Neural crest cell (in vitro differentiated cells): ENCODE measurements at regions not wholly inside any gene's neighbourhood (a gene's known extent, or its start where the extent isn't known, plus 50 kb on each side); places are given as distances from the start of the nearest gene placed in this dataset.

Source experiments
- DNase-seq: peaks from one replicate; pipeline ENCODE4 v3.0.0; 2021; ENCODE audit warnings: low read depth, mixed read lengths, low spot score
- H3K27ac Mint-ChIP-seq: one replicate; pipeline ENCODE4 v1.8.0; 2021; ENCODE audit warnings: mild to moderate bottlenecking, mixed read lengths; ENCODE audit not compliant: unreplicated experiment
- H3K27me3 Mint-ChIP-seq: 2 replicates; pipeline ENCODE4 v1.8.0; 2021; ENCODE audit warnings: low read depth, mild to moderate bottlenecking, mixed read lengths
- H3K36me3 Mint-ChIP-seq: 2 replicates; pipeline ENCODE4 v1.8.0; 2021; ENCODE audit warnings: low read depth, mild to moderate bottlenecking, mixed read lengths
- H3K4me1 Mint-ChIP-seq: 2 replicates; pipeline ENCODE4 v1.8.0; 2021; ENCODE audit warnings: mixed read lengths
- H3K4me3 Mint-ChIP-seq: one replicate; pipeline ENCODE4 v1.8.0; 2021; ENCODE audit warnings: mild to moderate bottlenecking, mixed read lengths
- H3K9me3 Mint-ChIP-seq: 2 replicates; pipeline ENCODE4 v1.8.0; 2021; ENCODE audit warnings: mixed read lengths
- TF ChIP-seq, protein P1 (sequence below): fragments of 200-600 bp; sonication (generic); conservative IDR thresholded peaks from 2 replicates; pipeline ENCODE4 v1.5.0; 2021; ENCODE audit warnings: antibody characterized with exemption, mild to moderate bottlenecking

DNA sequence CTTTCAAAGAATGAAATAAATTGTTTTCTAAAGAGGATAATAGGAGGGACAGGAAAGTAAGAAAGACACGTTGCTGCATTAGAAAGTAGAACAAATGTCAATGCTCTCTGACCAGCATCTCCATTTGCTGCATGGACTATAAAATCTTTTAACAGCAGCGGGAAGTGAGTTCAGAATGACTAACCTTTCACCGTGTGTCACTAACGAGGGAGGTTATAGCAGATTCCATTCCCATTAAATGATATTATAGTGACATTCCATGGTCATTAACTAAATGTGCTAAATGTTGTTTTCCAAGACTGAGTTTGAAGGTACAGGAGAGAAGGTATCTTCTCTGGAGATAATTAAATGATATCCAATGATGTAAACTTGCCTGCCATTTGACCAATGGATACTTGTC lies 127.1 kb upstream of the HS3ST3A1 start:
- peaks cover 3% of the 10 kb centered on the region for H3K36me3 Mint-ChIP-seq
- H3K4me3 Mint-ChIP-seq, result no peak overlapping the region
- H3K27ac Mint-ChIP-seq, result no peak overlapping the region
- no peaks in the 10 kb centered on the region for H3K4me1 Mint-ChIP-seq
- H3K9me3 Mint-ChIP-seq, result peaks cover 8% of the 10 kb centered on the region
- no peaks in the 10 kb centered on the region for H3K27me3 Mint-ChIP-seq
- no peak for DNase-seq
- TF ChIP-seq, protein P1, sequence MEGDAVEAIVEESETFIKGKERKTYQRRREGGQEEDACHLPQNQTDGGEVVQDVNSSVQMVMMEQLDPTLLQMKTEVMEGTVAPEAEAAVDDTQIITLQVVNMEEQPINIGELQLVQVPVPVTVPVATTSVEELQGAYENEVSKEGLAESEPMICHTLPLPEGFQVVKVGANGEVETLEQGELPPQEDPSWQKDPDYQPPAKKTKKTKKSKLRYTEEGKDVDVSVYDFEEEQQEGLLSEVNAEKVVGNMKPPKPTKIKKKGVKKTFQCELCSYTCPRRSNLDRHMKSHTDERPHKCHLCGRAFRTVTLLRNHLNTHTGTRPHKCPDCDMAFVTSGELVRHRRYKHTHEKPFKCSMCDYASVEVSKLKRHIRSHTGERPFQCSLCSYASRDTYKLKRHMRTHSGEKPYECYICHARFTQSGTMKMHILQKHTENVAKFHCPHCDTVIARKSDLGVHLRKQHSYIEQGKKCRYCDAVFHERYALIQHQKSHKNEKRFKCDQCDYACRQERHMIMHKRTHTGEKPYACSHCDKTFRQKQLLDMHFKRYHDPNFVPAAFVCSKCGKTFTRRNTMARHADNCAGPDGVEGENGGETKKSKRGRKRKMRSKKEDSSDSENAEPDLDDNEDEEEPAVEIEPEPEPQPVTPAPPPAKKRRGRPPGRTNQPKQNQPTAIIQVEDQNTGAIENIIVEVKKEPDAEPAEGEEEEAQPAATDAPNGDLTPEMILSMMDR, result no peak

DNA sequence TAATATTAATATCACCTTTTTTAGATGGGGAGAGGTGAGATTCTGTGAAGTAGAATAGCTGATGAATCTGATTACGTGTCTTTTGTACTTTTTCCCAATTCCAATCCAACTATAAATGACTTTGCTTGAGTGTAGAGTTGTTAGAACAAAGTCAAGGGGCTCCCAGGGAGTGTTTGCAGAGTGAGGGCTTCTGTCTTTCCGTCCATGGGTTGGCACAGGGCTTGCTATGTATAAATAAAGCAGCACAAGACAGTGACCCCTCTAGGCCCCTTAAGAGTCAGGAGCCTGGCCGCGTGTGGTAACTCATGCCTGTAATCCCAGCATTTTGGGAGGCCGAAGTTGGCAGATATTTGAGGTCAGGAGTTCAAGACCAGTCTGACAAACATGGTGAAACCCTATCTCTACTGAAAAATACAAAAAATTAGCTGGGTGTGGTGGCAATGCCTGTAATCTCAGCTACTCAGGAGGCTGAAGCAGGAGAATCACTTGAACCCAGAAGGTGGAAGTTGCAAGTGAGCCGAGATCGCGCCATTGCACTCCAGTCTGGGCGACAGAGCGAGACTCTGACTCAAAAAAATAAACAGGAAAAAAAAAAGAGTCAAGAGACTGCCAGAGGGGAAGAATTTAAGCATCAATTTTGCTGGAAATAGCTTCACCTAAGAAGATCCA lies 127.9 kb upstream of the HS3ST3A1 start:
- peaks cover 3% of the 10 kb centered on the region for H3K36me3 Mint-ChIP-seq
- no peak overlapping the region for H3K4me3 Mint-ChIP-seq
- no peak overlapping the region for H3K27ac Mint-ChIP-seq
- no peaks in the 10 kb centered on the region for H3K4me1 Mint-ChIP-seq
- H3K27me3 Mint-ChIP-seq, result no peaks in the 10 kb centered on the region
- no peak for DNase-seq
- TF ChIP-seq, protein P1, result no peak
- H3K9me3 Mint-ChIP-seq, result peaks cover 8% of the 10 kb centered on the region

DNA sequence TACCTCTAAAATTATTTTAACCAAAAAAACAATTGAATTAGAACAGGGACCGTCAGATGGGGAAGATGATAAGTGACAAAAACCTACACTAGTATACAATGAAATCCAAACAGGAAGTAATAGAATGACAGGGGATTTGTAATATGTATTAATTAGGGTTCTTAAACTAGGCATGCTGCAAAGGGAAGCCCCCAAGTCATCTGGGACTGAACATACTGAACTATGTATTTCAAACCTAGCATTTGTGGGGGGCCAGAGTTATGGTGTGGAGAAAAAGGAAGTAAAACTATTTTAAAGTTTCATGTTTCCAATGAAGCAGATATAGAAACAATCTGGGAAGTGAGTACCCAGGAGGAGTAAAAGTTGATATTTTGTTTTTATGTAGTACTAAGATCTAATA lies 133.2 kb upstream of the HS3ST3A1 start:
- Mint-ChIP-seq H3K36me3 (no peaks in the 10 kb centered on the region), H3K4me1 (no peaks in the 10 kb centered on the region), H3K27me3 (no peaks in the 10 kb centered on the region), H3K4me3 (no peak overlapping the region), H3K9me3 (peaks cover 5% of the 10 kb centered on the region), H3K27ac (no peak overlapping the region)
- TF ChIP-seq, protein P1, result no peak
- DNase-seq, result no peak

DNA sequence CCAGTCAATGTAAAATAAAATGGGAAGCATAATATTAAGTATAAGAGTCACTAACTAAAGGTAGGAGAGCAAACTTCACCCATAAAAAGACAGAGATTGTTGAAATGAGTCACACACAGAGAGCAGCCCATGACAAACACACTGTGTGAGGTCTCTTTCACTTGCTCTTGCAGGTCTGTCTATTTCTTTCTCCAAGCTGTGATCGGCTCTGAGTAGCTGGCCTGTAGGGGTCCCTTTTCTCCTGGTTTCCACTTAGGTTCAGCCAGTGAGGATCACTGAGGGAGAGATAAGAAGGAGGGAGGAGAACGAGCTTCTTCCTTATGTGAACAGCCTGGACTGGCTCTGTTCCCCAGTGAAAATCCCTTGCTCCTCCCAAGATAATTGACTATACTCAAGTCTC lies 133.7 kb upstream of the HS3ST3A1 start:
- H3K4me3 Mint-ChIP-seq, result no peak overlapping the region
- H3K36me3 Mint-ChIP-seq, result no peaks in the 10 kb centered on the region
- H3K9me3 Mint-ChIP-seq, result peaks cover 5% of the 10 kb centered on the region
- TF ChIP-seq, protein P1, result no peak
- no peaks in the 10 kb centered on the region for H3K4me1 Mint-ChIP-seq
- no peak for DNase-seq
- no peaks in the 10 kb centered on the region for H3K27me3 Mint-ChIP-seq
- no peak overlapping the region for H3K27ac Mint-ChIP-seq

DNA sequence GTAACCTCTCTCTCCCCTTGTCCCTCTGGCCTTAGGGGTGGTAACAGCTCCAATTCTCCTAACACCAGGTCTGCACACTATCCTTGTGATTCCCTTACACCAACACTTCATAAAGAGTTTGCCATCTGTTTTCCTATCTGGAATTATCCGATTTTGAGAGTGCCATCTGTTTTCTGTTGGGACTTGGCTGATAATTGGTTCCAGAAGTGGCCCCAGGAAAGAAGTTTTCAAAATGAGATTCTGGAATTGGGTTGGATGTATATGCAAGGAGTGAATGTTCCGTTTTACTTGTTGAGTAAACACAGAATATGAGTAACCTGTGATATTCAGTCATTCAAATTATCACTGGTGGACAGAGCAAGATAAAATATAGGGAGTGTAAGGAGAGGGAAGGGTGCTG lies 134.1 kb upstream of the HS3ST3A1 start:
- no peak overlapping the region for H3K27ac Mint-ChIP-seq
- no peaks in the 10 kb centered on the region for H3K27me3 Mint-ChIP-seq
- TF ChIP-seq, protein P1, result no peak
- peaks cover 5% of the 10 kb centered on the region for H3K9me3 Mint-ChIP-seq
- no peak for DNase-seq
- H3K4me1 Mint-ChIP-seq, result no peaks in the 10 kb centered on the region
- no peak overlapping the region for H3K4me3 Mint-ChIP-seq
- H3K36me3 Mint-ChIP-seq, result no peaks in the 10 kb centered on the region
